ENCODE measurements at regions not wholly inside any gene's neighbourhood (a gene's known extent, or its start where the extent isn't known, plus 50 kb on each side); places are given as distances from the start of the nearest gene placed in this dataset.

- DNase-seq = no peak
Measured at GRCh38 chr1:185574139-185574875, 159.9 kb upstream of the HMCN1 start.

GRCh38 chr1:185573677-185574076 is 160.5 kb upstream of the HMCN1 start:
- no peak for DNase-seq

- DNase-seq = no peak
Measured at GRCh38 chr1:185573162-185573561, 161.0 kb upstream of the HMCN1 start.

GRCh38 chr1:185570962-185571361 is 163.2 kb upstream of the HMCN1 start:
- no peak for DNase-seq

GRCh38 chr1:185568155-185569123 is 165.8 kb upstream of the HMCN1 start:
- no peak for DNase-seq

- DNase-seq = no peak
Measured at GRCh38 chr1:185567440-185567839, 166.8 kb upstream of the HMCN1 start.

- DNase-seq = peak; percentile 95
Measured at GRCh38 chr1:185566995-185567394, 167.2 kb upstream of the HMCN1 start.

GRCh38 chr1:185565302-185565701 is 168.9 kb upstream of the HMCN1 start:
- peak; percentile 16 for DNase-seq

GRCh38 chr1:185564816-185565215 is 169.4 kb upstream of the HMCN1 start:
- DNase-seq = no peak

GRCh38 chr1:185562461-185563359 is 171.5 kb upstream of the HMCN1 start:
- no peak for DNase-seq

- no peak for DNase-seq
Measured at GRCh38 chr1:185561629-185562028, 172.6 kb upstream of the HMCN1 start.

- no peak for DNase-seq
Measured at GRCh38 chr1:185560760-185561159, 173.4 kb upstream of the HMCN1 start.

GRCh38 chr1:185559684-185560331 is 174.4 kb upstream of the HMCN1 start:
- peak; percentile 45 for DNase-seq

GRCh38 chr1:185559151-185559550 is 175.0 kb upstream of the HMCN1 start:
- no peak for DNase-seq

GRCh38 chr1:185556561-185556960 is 177.6 kb upstream of the HMCN1 start:
- DNase-seq = no peak

- no peak for DNase-seq
Measured at GRCh38 chr1:185555743-185556142, 178.4 kb upstream of the HMCN1 start.

GRCh38 chr1:185551008-185551407 is 183.2 kb upstream of the HMCN1 start:
- no peak for DNase-seq

GRCh38 chr1:185549906-185550305 is 184.3 kb upstream of the HMCN1 start:
- no peak for DNase-seq

- DNase-seq = no peak
Measured at GRCh38 chr1:185546029-185546428, 188.2 kb upstream of the HMCN1 start.

- DNase-seq = no peak
Measured at GRCh38 chr1:185541871-185542301, 192.3 kb upstream of the HMCN1 start.

- DNase-seq = no peak
Measured at GRCh38 chr1:185540295-185540694, 193.9 kb upstream of the HMCN1 start.

GRCh38 chr1:185539277-185539943 is 194.8 kb upstream of the HMCN1 start:
- no peak for DNase-seq
